Naive thymus-derived CD4-positive, alpha-beta T cell (primary cell): ENCODE measurements at regions not wholly inside any gene's neighbourhood (a gene's known extent, or its start where the extent isn't known, plus 50 kb on each side); places are given as distances from the start of the nearest gene placed in this dataset.
A peak's percentile ranks its signal among the peaks of the same experiment; 100 is the strongest.

Experiments used
- ATAC-seq: fragments of 150-1000 bp; cut with Tn5 transposase; 2 replicates; pipeline ENCODE4 v1.10.0; 2021; ENCODE audit warnings: mild to moderate bottlenecking, moderate library complexity
- CTCF ChIA-PET: fragments of 350-600 bp; sonication (Branson Sonifier 250); formaldehyde crosslinking; loops from one replicate; lab custom pipeline; 2021; ENCODE audit warnings: antibody characterized with exemption; lab: Charles Lee
- POLR2A ChIA-PET: fragments of 350-600 bp; sonication (Branson Sonifier 250); formaldehyde crosslinking; loops from one replicate; lab custom pipeline; 2021; ENCODE audit warnings: antibody characterized with exemption, inconsistent platforms; lab: Charles Lee
- DNase-seq, 9 donors: peaks; one replicate each; pipeline versions ENCODE4 v3.0.0 to v3.0.0-alpha.2; 2020 to 2022; ENCODE audit warnings: mixed read lengths in 1 of 9
- H3K27ac ChIP-seq: one replicate; pipeline ENCODE4 v1.7.0; 2013; ENCODE audit warnings: mild to moderate bottlenecking, low read depth, low read length, moderate library complexity
- H3K27me3 ChIP-seq, 2 donors: one replicate each; pipeline ENCODE4 v1.7.0; 2013; ENCODE audit warnings: low read length in 2 of 2, mild to moderate bottlenecking in 2 of 2, moderate library complexity in 2 of 2; ENCODE audit not compliant: control insufficient read depth in 2 of 2, insufficient read depth in 2 of 2
- H3K36me3 ChIP-seq, 3 experiments: 1 replicate in 2 of 3; 2 replicates in 1 of 3; pipeline ENCODE4 v1.7.0; 2013; ENCODE audit warnings: low read length in 3 of 3, mild to moderate bottlenecking in 3 of 3, moderate library complexity in 1 of 3; ENCODE audit not compliant: insufficient read depth in 3 of 3, control insufficient read depth in 2 of 3
- H3K4me1 ChIP-seq, 2 donors: one replicate each; pipeline ENCODE4 v1.7.0; 2013; ENCODE audit warnings: low read length in 2 of 2, mild to moderate bottlenecking in 2 of 2, moderate library complexity in 1 of 2; ENCODE audit not compliant: control insufficient read depth in 2 of 2, insufficient read depth in 2 of 2
- H3K4me3 ChIP-seq: 2 replicates; pipeline ENCODE4 v1.7.0; 2013; ENCODE audit warnings: mild to moderate bottlenecking, low read length
- H3K9me3 ChIP-seq, 3 experiments: 1 replicate in 2 of 3; 2 replicates in 1 of 3; pipeline ENCODE4 v1.7.0; 2013; ENCODE audit warnings: low read length in 3 of 3; ENCODE audit not compliant: control insufficient read depth in 2 of 3
- H3K27ac Mint-ChIP-seq, 9 donors: one replicate each; pipeline ENCODE4 v1.8.0; 2020 to 2022; ENCODE audit warnings: mixed read lengths in 9 of 9, mild to moderate bottlenecking in 8 of 9, moderate library complexity in 5 of 9, inconsistent platforms in 2 of 9
- H3K27me3 Mint-ChIP-seq, 5 donors: one replicate each; pipeline ENCODE4 v1.8.0; 2021 to 2022; ENCODE audit warnings: mixed read lengths in 5 of 5, mild to moderate bottlenecking in 1 of 5
- H3K36me3 Mint-ChIP-seq, 5 donors: one replicate each; pipeline ENCODE4 v1.8.0; 2020 to 2022; ENCODE audit warnings: mixed read lengths in 5 of 5, mild to moderate bottlenecking in 3 of 5, inconsistent platforms in 1 of 5
- H3K4me1 Mint-ChIP-seq, 7 donors: one replicate each; pipeline ENCODE4 v1.8.0; 2020 to 2022; ENCODE audit warnings: mixed read lengths in 7 of 7, mild to moderate bottlenecking in 3 of 7, inconsistent platforms in 1 of 7
- H3K4me3 Mint-ChIP-seq, 10 donors: one replicate each; pipeline ENCODE4 v1.8.0; 2020 to 2022; ENCODE audit warnings: mild to moderate bottlenecking in 10 of 10, mixed read lengths in 10 of 10, moderate library complexity in 6 of 10, inconsistent platforms in 2 of 10
- H3K9me3 Mint-ChIP-seq, 11 donors: one replicate each; pipeline ENCODE4 v1.8.0; 2020 to 2022; ENCODE audit warnings: mixed read lengths in 11 of 11, mild to moderate bottlenecking in 4 of 11, inconsistent platforms in 1 of 11, moderate library complexity in 1 of 11
- intact Hi-C, 2 donors: fragments of 100-400 bp; cut with micrococcal nuclease; formaldehyde crosslinking; loops; one replicate each; pipeline ENCODE4 v1.15.1; 2023

- no peak for ATAC-seq
- Mint-ChIP-seq H3K4me3 (peak overlapping the region in 1 of 10 donors; percentile 30), H3K9me3 (no peaks in the 10 kb centered on the region), H3K4me1 (peaks cover 0 to 7% (median 0%) of the 10 kb centered on the region in 7 donors), H3K36me3 (no peaks in the 10 kb centered on the region), H3K27ac (no peak overlapping the region), H3K27me3 (peaks cover 0 to 15% (median 13%) of the 10 kb centered on the region in 5 donors)
- no peak for DNase-seq
- POLR2A ChIA-PET: interaction anchor here (0.8 kb wide), 1 partner anchor 70 kb away, joined by 4 read pairs; no protein-coding TSS in a partner anchor
- Histone ChIP-seq H3K9me3 (no peaks in the 10 kb centered on the region), H3K4me1 (no peaks in the 10 kb centered on the region), H3K36me3 (no peaks in the 10 kb centered on the region), H3K27ac (no peak overlapping the region), H3K27me3 (no peaks in the 10 kb centered on the region), H3K4me3 (no peak overlapping the region)
- CTCF ChIA-PET: no interaction called here
- intact Hi-C loops: no loop called here
Observed at GRCh38 chr4:55175779-55176231, 50.4 kb upstream of the KDR start.

- no peaks in the 10 kb centered on the region for H3K36me3 Mint-ChIP-seq
- H3K27ac Mint-ChIP-seq: no peak overlapping the region
- no peaks in the 10 kb centered on the region for H3K4me1 ChIP-seq
- intact Hi-C loops: no loop called here
- no peak overlapping the region for H3K27ac ChIP-seq
- ATAC-seq (no peak), DNase-seq (no peak)
- no peaks in the 10 kb centered on the region for H3K27me3 ChIP-seq
- ChIA-PET POLR2A (no interaction called here), CTCF (no interaction called here)
- H3K4me3 Mint-ChIP-seq: no peak overlapping the region
- H3K4me3 ChIP-seq: no peak overlapping the region
- H3K27me3 Mint-ChIP-seq: peaks cover 0 to 15% (median 13%) of the 10 kb centered on the region in 5 donors
- peaks cover 0 to 7% (median 0%) of the 10 kb centered on the region in 7 donors for H3K4me1 Mint-ChIP-seq
- no peaks in the 10 kb centered on the region for H3K9me3 Mint-ChIP-seq
- no peaks in the 10 kb centered on the region for H3K9me3 ChIP-seq
- no peaks in the 10 kb centered on the region for H3K36me3 ChIP-seq
Observed at GRCh38 chr4:55176497-55176896, 51.1 kb upstream of the KDR start.

- ChIA-PET CTCF (interaction anchor here (0.6 kb wide), 1 partner anchor 908 kb away, joined by 3 read pairs; no protein-coding TSS in a partner anchor), POLR2A (no interaction called here)
- no peak overlapping the region for H3K27ac ChIP-seq
- Mint-ChIP-seq H3K4me1 (peaks cover 0 to 7% (median 0%) of the 10 kb centered on the region in 7 donors), H3K4me3 (no peak overlapping the region), H3K27ac (no peak overlapping the region), H3K36me3 (no peaks in the 10 kb centered on the region), H3K27me3 (peaks cover 0 to 15% (median 13%) of the 10 kb centered on the region in 5 donors), H3K9me3 (no peaks in the 10 kb centered on the region)
- ATAC-seq (no peak), DNase-seq (no peak)
- H3K9me3 ChIP-seq: no peaks in the 10 kb centered on the region
- no peaks in the 10 kb centered on the region for H3K4me1 ChIP-seq
- no peaks in the 10 kb centered on the region for H3K36me3 ChIP-seq
- intact Hi-C loops: no loop called here
- H3K27me3 ChIP-seq: no peaks in the 10 kb centered on the region
- H3K4me3 ChIP-seq: no peak overlapping the region
Observed at GRCh38 chr4:55177461-55177860, 52.1 kb upstream of the KDR start.

GRCh38 chr4:55178226-55179005, 53.0 kb upstream of the KDR start:
- Histone ChIP-seq H3K27me3 (no peaks in the 10 kb centered on the region), H3K36me3 (no peaks in the 10 kb centered on the region), H3K4me3 (no peak overlapping the region), H3K4me1 (no peaks in the 10 kb centered on the region), H3K27ac (no peak overlapping the region), H3K9me3 (no peaks in the 10 kb centered on the region)
- DNase-seq: no peak
- no peak for ATAC-seq
- H3K9me3 Mint-ChIP-seq: no peaks in the 10 kb centered on the region
- CTCF ChIA-PET: no interaction called here
- no peak overlapping the region for H3K27ac Mint-ChIP-seq
- no peaks in the 10 kb centered on the region for H3K36me3 Mint-ChIP-seq
- intact Hi-C loops: no loop called here
- H3K27me3 Mint-ChIP-seq: peaks cover 0 to 9% (median 7%) of the 10 kb centered on the region in 5 donors
- peaks cover 0 to 7% (median 0%) of the 10 kb centered on the region in 7 donors for H3K4me1 Mint-ChIP-seq
- POLR2A ChIA-PET: no interaction called here
- no peak overlapping the region for H3K4me3 Mint-ChIP-seq

GRCh38 chr4:55181010-55182005, 55.9 kb upstream of the KDR start:
- Histone ChIP-seq H3K9me3 (no peaks in the 10 kb centered on the region), H3K27ac (no peak overlapping the region), H3K27me3 (no peaks in the 10 kb centered on the region), H3K4me3 (no peak overlapping the region), H3K4me1 (no peaks in the 10 kb centered on the region), H3K36me3 (no peaks in the 10 kb centered on the region)
- no peak for DNase-seq
- POLR2A ChIA-PET: no interaction called here
- intact Hi-C loops: loop anchor here in 1 of 2 donors (10.0 kb wide), 2 partner anchors 553 to 1123 kb away; no protein-coding TSS in a partner anchor
- peaks cover 0 to 2% (median 0%) of the 10 kb centered on the region in 7 donors for H3K4me1 Mint-ChIP-seq
- H3K36me3 Mint-ChIP-seq: no peaks in the 10 kb centered on the region
- peaks cover 0 to 2% (median 0%) of the 10 kb centered on the region in 11 donors for H3K9me3 Mint-ChIP-seq
- CTCF ChIA-PET: interaction anchor here (0.6 kb wide), 1 partner anchor 10 kb away, joined by 3 read pairs; no protein-coding TSS in a partner anchor
- no peak for ATAC-seq
- no peak overlapping the region for H3K4me3 Mint-ChIP-seq
- H3K27me3 Mint-ChIP-seq: peaks cover 0 to 10% (median 8%) of the 10 kb centered on the region in 5 donors
- no peak overlapping the region for H3K27ac Mint-ChIP-seq

DNA sequence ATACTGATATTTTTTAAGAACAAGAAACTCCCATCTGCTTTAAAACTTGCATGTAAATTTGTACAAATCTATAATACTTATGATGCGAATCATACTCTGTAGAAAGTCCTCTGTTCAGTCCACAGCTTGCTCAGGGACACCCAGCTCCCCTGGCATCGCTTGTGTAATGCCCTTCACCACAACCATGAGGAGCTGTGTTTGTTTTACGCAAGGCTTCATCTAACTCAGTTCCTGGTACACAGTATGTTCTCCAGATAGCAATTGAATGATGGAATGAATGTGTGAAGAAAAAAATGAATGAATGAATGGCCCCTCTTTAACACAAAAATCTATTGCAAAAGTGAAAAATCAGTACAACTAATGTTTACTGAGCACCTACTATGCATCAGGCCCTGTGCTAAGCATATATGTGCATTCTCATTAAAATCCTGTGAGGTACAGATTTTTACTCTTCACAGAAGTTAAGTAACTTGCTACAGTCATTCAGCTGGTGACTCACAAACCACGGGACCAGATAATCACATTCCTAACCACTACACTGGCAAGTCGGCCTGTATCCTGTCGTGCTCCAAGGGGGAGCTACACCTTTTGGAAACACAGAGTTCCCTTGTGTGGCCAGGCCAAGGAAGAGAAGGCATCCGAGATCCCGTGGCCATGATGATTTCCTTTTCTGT, 58.7 kb upstream of the KDR start:
- H3K27ac Mint-ChIP-seq: no peak overlapping the region
- DNase-seq (no peak), ATAC-seq (no peak)
- Histone ChIP-seq H3K4me1 (no peaks in the 10 kb centered on the region), H3K27me3 (no peaks in the 10 kb centered on the region), H3K27ac (no peak overlapping the region), H3K36me3 (no peaks in the 10 kb centered on the region), H3K4me3 (no peak overlapping the region), H3K9me3 (no peaks in the 10 kb centered on the region)
- H3K4me3 Mint-ChIP-seq: no peak overlapping the region
- no peaks in the 10 kb centered on the region for H3K4me1 Mint-ChIP-seq
- peaks cover 0 to 2% (median 0%) of the 10 kb centered on the region in 11 donors for H3K9me3 Mint-ChIP-seq
- H3K36me3 Mint-ChIP-seq: no peaks in the 10 kb centered on the region
- ChIA-PET CTCF (interaction anchor here (0.6 to 0.9 kb wide), 2 partner anchors 10 to 371 kb away, joined by 3 read pairs; no protein-coding TSS in a partner anchor), POLR2A (no interaction called here)
- intact Hi-C loops: loop anchor here (1.0 to 10.0 kb wide), 5 partner anchors 137 to 1121 kb away; no protein-coding TSS in a partner anchor
- peaks cover 0 to 19% (median 17%) of the 10 kb centered on the region in 5 donors for H3K27me3 Mint-ChIP-seq
